ENCODE measurements at regions not wholly inside any gene's neighbourhood (a gene's known extent, or its start where the extent isn't known, plus 50 kb on each side); places are given as distances from the start of the nearest gene placed in this dataset.

DNA sequence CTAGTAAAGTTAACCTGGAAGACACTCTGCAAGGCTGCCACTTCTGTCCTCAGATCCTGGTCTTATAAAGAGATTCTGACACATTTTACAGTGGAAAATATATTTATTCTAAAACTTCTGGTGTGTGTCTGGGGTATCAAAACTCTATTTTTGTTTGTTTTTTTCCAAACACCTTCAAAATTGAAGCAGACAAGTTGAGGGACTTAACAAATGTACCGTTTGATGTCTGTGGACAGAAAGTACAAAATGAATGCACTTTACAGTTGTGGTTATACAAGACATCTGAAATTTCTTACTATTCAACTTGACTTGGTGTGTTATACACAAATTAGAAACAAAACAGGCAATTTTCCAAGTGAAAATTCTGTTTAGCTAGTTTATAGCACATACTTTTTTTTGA, 823.2 kb upstream of the SALL3 start:
- DNase-seq, result no peak
- Histone ChIP-seq H3K27me3 (no peaks in the 10 kb centered on the region), H3K36me3 (no peaks in the 10 kb centered on the region), H3K4me1 (no peaks in the 10 kb centered on the region), H3K9me3 (no peaks in the 10 kb centered on the region), H3K4me3 (ENCODE audit: low read depth, low read length) (no peak overlapping the region)
- TF ChIP-seq, protein P1, sequence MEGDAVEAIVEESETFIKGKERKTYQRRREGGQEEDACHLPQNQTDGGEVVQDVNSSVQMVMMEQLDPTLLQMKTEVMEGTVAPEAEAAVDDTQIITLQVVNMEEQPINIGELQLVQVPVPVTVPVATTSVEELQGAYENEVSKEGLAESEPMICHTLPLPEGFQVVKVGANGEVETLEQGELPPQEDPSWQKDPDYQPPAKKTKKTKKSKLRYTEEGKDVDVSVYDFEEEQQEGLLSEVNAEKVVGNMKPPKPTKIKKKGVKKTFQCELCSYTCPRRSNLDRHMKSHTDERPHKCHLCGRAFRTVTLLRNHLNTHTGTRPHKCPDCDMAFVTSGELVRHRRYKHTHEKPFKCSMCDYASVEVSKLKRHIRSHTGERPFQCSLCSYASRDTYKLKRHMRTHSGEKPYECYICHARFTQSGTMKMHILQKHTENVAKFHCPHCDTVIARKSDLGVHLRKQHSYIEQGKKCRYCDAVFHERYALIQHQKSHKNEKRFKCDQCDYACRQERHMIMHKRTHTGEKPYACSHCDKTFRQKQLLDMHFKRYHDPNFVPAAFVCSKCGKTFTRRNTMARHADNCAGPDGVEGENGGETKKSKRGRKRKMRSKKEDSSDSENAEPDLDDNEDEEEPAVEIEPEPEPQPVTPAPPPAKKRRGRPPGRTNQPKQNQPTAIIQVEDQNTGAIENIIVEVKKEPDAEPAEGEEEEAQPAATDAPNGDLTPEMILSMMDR (IDR thresholded peaks at IDR 0.05; ENCODE audit: low read depth, low read length), result no peak

DNA sequence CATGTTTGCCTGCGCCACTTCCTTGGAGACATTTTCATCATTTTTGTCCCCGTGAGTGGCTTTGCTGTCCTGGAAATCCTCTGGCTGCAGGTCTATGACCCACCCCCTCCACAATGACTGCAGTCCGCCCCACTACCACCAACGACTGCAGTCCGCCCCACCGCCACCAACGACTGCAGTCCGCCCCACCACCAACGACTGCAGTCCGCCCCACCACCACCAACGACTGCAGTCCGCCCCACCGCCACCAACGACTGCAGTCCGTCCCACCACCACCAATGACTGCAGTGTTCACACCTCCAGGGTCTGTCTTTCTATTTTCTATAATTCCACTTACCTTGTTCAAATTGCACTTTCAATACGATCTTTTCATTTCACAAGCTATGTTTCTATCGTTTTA, 820.7 kb upstream of the SALL3 start:
- Histone ChIP-seq H3K4me3 (ENCODE audit: low read depth, low read length) (no peak overlapping the region), H3K27me3 (no peaks in the 10 kb centered on the region), H3K4me1 (no peaks in the 10 kb centered on the region), H3K36me3 (no peaks in the 10 kb centered on the region), H3K9me3 (no peaks in the 10 kb centered on the region)
- no peak for DNase-seq
- TF ChIP-seq, protein P1 (IDR thresholded peaks at IDR 0.05; ENCODE audit: low read depth, low read length), result no peak

DNA sequence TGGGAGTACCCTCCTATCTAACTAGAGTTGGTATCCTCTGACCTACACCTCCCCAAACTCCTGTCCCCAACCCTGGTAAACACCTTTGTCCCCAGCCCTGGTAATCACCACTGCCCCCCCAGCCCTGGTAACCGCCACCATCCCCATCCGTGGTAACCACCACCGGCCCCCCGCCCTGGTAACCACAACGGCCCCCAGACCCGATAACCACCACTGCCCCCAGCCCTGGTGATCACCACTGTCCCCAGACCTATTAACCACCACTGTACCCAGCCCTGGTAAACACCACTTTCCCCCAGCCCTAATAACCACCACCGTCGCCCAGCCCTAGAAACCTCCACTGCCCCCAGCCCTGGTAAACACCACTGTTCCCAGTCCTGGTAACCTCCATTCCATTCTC, 820.2 kb upstream of the SALL3 start:
- no peaks in the 10 kb centered on the region for H3K9me3 ChIP-seq
- H3K4me3 ChIP-seq (ENCODE audit: low read depth, low read length), result no peak overlapping the region
- DNase-seq, result no peak
- no peaks in the 10 kb centered on the region for H3K36me3 ChIP-seq
- TF ChIP-seq, protein P1 (IDR thresholded peaks at IDR 0.05; ENCODE audit: low read depth, low read length), result no peak
- H3K4me1 ChIP-seq, result no peaks in the 10 kb centered on the region
- H3K27me3 ChIP-seq, result no peaks in the 10 kb centered on the region

DNA sequence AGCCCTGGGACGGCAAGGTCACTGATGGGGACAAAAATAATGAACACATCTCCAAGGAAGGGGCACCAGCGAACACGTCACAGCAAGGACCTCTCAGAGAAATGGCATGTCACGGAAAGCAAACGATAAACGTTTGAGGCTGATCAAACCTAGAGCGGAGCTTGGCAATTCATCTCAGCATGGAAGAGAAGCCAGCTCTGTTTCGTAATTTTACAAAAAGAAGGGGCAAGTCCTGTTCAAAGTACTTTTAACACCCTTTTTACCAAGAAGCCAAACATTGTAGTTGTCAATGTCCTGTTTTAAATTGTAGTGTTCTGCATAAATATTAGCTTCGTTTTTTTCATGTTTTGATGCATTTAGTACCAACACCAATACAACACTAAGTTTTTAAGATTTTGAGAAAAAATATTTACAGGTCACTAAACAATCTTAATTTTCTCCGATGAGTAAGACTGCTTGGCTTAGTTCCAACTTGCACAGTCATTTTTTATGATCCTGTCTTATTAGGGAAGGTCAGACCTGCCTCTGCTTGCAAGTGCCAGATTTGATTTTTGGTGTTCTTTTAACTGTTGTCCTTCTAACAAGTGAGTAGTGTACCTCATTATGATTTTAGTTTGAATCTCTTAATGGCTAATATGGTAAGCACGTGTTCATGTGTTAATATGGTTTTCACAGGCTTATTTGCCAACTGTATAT, 818.5 kb upstream of the SALL3 start:
- H3K27me3 ChIP-seq, result no peaks in the 10 kb centered on the region
- TF ChIP-seq, protein P1 (IDR thresholded peaks at IDR 0.05; ENCODE audit: low read depth, low read length), result no peak
- no peak overlapping the region for H3K4me3 ChIP-seq (ENCODE audit: low read depth, low read length)
- no peak for DNase-seq
- H3K36me3 ChIP-seq, result no peaks in the 10 kb centered on the region
- H3K4me1 ChIP-seq, result no peaks in the 10 kb centered on the region
- no peaks in the 10 kb centered on the region for H3K9me3 ChIP-seq

DNA sequence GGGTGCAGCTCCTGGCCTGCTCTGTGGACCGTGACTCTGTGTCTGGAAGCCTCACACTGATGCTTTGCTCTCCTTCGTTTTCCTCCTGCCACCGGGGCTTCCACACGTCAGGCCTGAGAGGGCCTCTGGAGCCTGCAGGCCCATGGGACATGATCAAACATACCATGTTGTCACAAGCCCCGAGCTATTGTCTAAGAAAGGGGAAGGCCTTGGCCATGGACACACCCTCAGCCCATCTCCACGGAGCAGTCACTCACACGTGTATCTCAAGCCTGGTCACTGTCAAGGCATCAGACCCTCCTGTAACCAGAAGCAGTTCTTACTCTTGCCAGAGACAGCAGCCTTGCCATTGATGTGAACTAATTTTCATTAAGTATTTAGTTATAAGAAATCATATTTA, 814.1 kb upstream of the SALL3 start:
- Histone ChIP-seq H3K9me3 (no peaks in the 10 kb centered on the region), H3K36me3 (no peaks in the 10 kb centered on the region), H3K4me3 (ENCODE audit: low read depth, low read length) (no peak overlapping the region), H3K27me3 (no peaks in the 10 kb centered on the region), H3K4me1 (no peaks in the 10 kb centered on the region)
- TF ChIP-seq, protein P1 (IDR thresholded peaks at IDR 0.05; ENCODE audit: low read depth, low read length), result no peak
- DNase-seq, result no peak

DNA sequence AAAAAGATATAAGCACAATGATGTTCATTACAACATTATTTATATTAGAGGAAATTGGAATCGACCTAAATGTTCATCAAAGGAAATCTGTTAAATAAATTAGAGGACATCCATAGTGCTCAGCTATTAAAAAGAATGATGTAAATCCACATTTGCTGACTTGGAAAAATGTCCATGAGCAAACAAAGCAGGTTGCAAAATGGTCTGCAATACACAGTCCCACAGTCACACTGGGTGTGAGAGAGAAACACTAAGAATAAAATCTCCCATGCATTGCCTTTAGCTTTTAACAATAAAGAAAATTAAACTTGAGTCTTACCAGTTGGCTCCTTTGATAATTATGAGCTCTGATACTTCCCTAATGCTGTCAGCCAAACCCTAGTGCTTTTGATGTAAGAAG, 811.1 kb upstream of the SALL3 start:
- Histone ChIP-seq H3K4me3 (ENCODE audit: low read depth, low read length) (no peak overlapping the region), H3K4me1 (no peaks in the 10 kb centered on the region), H3K27me3 (no peaks in the 10 kb centered on the region), H3K36me3 (no peaks in the 10 kb centered on the region), H3K9me3 (no peaks in the 10 kb centered on the region)
- no peak for DNase-seq
- TF ChIP-seq, protein P1 (IDR thresholded peaks at IDR 0.05; ENCODE audit: low read depth, low read length), result no peak

All from BE2C (cell line).